ENCODE measurements at regions not wholly inside any gene's neighbourhood (a gene's known extent, or its start where the extent isn't known, plus 50 kb on each side); places are given as distances from the start of the nearest gene placed in this dataset.
A peak's percentile ranks its signal among the peaks of the same experiment; 100 is the strongest.
"Not testable (repeated sequence)": the region's sequence is repeated elsewhere in the genome, so short reads cannot be mapped to it uniquely, and the experiment has no call there.

DNA sequence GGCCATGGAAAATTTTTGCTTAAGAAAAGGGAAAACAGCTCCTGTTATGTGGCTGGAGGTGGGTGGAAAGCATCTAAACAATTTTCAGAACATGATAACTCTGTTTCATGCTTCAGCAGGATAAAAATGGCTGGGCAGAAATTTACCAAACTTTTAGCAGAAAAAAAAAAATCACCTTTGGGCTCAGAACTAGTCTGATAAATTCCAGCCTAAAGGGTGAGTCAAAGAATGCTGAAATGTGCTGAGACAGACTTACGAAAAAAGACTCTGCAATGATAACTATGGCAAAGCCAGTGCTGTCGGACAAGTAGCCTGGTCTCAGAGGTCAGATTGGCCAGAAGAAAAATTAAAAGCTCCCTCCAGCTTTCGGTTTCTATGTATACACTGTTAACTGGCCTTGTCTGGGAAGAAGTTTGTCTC, 123.6 kb downstream of the LRATD1 start:
- no peak for DNase-seq

DNA sequence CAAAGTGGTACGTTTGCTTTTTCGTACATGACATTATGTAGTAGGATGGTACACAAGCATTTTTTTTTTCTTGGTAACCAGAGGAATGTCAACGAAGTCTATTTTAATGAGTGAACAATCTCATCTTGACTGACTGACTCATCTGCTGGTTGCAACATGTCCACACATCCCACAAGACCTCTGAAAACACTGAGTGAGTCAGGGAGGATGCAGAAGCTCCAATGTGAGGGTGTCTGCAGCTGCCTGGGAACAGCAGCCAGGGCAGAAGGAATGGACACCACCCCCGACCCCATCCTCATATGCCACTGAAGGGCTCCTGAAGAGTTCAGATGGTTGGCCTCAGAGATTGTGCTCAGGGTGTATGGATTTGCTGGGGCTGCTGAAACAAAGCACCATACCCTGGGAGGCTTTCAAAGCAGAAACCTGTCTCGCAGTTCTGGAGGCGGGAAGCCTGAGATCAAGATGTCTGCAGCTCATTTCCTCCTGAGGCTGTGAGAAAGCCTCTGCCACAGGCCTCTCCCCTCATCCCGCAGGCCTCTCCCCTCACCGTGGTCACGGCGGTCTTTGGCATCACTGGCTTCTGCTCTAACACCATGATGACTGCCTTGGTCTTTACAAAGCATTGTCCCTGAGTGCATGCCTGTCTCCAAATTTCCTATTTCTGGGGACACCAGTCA, 124.6 kb downstream of the LRATD1 start:
- DNase-seq, result no peak

DNA sequence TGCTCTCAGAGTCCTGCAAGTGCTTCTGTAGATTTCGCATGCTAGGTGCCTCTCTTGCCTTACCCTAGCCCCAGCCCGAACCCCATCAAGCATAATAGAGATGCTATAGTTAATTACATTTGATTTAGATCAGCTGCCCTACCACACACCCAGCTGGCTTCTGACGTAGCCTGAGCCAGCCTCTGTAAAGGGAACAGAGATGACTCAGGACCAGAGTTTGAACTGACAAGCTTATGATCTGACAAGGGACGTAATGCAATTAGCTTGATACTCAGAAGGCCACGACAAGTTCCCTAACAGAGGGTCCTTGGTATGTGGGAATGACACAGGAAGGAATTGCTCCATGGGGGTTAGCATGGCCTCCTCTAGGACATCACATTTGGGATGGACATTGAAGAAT, 126.6 kb downstream of the LRATD1 start:
- no peak for DNase-seq

DNA sequence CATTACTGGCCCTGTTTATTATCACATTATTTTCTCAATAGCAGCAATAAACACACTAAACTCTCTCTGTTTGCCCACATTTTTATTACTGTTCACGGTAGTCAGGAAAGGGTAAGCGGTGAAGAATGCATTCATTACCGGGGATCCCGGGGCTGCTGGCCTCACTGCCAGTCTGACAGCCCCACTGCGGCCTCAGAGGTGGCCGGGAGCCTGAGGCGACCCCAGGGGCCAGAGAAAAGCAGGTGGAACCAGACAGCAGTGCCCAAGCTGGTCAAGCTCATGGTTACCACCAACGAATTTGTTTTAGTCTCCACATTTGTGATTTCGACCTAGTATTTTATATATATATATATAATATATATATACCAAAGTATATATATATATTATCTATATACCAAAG, 127.7 kb downstream of the LRATD1 start:
- no peak for DNase-seq

DNA sequence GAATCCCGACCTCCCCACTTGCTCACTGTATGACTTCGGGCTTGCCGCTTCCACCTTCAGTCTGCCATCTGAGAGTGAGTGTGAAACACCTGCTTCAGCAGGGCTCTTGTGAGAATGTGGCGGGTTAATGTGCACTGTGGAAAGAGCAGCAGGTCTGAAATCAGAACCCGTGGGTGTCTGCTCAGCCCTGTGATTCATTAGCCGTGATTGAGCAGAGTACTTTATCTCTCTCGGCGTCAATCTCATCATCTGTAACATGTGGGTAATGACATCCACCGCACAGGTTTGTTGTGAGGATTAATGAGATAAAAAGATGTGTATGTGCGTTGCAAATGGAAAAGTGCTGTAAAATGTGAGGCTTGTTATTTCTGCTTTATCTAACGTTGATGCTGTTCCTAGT, 128.6 kb downstream of the LRATD1 start:
- no peak for DNase-seq

DNA sequence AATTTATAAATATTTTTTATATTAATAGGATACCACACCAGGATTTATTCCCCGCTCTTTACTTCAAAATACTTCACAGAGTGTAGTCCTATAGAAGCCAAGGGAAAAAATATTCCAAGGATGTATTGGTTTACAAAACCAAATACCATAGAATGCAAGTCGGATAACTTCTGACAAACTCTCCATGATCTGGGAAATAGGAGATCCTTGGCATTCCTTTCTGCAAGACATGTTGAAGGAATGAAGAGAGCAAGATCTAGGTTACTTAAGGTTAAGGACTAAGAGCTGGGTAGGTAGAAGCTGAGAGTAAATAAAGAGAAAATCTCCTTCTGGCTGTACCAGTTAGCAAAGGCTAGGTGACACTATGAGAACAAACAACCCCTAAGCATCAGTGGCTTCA, 141.2 kb downstream of the LRATD1 start:
- DNase-seq, result no peak

DNA sequence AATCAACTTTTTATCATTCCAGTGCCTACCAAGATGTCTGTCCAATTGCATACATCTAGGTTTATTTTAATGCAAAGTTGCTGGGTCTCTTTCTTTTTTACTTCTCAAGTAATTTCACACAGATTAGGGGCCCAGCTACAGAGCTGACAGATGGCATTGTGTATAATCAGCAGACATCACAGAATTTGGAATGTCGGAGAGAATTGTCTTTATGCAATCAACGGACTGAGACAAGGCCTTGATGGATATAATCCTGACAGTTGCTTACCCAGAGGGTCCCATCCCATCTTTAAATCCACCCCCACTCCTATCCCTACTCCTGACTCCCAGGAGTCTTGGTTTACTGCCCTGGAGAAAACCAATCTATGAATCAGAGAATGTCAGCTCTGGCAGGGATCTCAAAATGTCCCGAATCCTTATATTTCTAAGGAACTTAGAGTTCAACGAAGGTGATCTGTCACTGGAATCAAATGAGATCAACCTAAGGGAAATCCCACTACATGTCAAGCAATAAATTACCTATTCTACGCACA, 142.0 kb downstream of the LRATD1 start:
- no peak for DNase-seq

DNA sequence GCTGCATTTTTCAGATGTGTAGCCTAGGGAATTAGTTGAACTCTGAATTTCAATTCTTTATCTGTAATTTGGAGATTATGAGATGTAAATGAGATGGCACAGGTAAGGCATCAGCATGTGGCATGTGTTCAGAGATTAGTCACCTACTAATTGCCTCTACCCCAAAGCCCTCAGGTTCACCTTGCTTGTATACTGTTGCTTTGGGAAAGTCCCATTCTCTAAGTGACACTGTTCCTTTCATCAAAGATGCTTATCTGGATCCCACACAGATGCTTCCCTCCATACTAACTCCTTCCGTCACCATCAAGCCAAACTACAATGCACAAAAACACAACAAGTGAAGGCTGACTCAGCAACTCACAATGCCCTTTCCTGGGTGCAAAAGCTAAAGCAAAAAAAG, 143.7 kb downstream of the LRATD1 start:
- no peak for DNase-seq

DNA sequence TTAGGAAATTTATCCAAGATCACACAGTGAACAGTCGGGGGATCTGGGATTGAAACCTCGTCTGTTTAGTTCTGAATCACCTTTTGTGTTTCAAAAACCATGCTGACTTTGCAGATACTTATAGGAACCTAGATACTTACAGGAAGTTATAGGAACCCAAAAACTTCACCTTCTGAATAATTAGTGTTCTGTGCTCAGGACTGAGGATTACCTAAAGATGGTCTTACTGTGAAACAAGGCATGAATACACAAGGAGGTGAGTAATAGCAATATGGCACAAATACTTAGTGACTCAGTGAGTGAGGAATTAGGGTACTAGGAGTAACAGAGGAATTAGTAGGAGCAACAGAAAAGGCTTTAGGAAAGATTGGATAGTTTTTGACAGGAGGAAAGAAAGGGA, 145.5 kb downstream of the LRATD1 start:
- DNase-seq, result no peak

DNA sequence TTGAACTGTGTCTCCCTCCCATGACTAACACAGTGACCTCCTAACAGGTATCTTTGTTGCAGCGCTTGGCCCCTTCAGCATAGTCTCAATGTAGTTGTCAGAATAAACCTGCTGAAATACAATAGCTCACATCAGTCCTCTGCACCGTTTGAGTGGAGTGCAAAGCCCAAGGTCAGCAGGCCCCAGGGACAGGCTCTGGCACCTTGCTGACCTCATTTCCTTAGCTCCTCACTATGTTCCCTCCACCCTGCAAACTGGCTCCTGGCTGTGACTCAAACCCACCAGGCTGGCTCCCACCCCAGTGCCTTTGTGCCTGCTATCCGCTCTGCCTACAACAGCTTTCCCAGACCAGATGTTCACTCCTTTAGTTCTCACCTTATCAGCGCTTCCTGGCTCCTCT, 146.7 kb downstream of the LRATD1 start:
- DNase-seq, result no peak

DNA sequence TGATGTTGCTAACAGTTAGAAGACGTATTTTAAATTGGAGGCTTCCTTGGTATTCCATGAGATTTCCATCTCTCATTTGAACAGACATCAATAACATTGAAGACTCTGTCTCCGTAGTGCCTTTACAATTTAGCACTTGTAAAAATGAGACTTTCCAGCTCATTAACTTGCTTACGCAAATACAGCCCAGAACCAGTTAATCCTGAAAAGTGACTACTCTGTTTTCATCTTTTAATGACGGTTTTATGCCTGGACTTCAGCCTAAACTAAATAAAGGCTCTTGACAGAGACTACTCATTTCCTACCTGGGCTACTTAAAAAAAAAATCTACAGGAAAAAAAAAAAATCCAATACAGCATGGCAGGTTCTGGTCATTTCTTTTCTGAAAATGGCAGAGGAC, 148.6 kb downstream of the LRATD1 start:
- DNase-seq, result peak in 1 of 2 experiments; percentile 14

DNA sequence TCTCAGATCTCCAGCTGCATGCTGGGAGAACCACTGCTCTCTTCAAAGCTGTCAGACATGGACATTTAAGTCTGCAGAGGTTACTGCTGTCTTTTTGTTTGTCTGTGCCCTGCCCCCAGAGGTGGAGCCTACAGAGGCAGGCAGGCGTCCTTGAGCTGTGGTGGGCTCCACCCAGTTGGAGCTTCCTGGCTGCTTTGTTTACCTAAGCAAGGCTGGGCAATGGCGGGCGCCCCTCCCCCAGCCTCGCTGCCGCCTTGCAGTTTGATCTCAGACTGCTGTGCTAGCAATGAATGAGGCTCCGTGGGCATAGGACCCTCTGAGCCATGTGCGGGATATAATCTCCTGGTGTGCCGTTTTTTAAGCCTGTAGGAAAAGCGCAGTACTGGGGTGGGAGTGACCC, 156.3 kb downstream of the LRATD1 start:
- DNase-seq, result not testable (repeated sequence)

DNA sequence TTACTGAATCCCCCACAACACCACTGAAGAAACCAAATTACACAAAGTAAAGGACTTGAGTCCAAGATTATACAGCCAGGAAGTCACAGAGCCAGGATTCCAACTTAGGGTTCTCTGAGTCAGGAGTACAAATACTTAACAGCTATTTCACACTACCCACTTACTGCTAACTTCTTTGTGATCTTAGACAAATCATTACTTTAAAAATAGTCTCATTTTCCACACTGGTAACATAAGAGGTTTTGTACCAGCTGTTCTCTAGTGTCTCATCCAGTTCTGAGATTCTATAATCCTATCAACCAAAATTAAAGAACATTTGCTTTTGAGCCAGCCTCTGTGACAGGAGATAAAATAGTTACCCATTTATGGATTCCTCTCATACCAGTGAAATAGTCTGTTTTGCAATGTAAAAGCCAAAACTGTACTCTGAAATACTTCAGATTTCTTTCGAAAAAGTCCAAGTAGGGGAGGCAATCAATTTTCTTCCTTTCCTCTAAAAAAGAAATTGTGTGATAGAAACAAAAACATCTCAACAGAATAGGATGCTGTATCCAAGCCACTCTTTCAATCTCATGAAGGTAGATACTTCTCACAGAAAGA, 157.6 kb downstream of the LRATD1 start:
- DNase-seq, result no peak

DNA sequence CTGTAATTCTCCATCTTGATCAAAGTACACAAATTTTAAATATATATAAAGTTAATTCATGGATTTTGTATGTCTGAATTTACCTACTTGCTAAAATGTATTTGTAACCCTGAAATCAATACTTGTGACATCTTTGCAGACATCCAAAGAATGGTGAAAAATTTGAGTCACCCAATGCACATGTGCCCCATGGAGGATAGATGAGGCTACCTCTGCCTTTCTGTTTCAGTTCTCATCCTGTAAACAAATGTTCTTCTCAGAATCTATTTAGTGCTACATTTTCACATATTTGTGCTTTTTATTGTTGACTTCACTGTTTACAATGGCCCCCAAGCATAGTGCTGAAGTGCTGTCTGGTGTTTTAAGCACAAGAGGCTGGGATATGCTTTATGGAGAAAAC, 171.5 kb downstream of the LRATD1 start:
- no peak for DNase-seq

DNA sequence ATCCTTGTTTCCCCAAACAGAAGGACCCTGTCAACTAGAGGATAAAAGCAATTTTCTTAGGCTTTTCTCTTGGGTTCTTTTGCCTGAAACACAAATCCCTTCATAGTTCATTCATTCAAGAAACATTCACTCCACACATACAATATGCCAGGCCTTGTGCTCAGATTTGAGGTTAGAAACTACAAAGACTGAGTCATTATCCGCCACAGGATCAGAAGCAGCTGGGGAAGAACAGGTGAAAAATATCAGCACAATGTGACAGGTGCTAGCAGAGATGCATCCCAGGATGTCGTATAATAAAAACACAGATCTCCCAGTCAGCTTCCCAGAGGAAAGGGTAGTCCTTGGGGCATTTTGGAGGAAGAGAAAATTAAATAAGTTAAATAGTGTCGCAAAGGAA, 172.4 kb downstream of the LRATD1 start:
- DNase-seq, result no peak

DNA sequence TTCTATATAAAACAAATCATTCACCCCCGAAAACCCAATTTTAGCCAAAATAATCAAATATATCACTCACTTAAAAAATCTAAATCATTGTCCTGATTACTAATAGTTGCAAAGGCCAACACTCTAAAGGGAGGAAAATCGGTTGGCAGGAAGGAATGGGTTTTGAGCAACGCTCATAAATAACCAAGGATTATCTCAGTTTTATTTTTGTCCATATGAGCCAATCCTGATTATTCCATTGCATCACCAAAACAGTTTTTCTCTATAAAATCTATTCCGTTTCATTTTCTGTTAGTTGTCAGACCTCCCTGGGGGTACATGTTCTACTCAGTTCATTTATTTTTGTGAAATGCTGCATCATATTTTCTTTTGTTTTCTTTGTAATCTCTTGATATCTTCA, 174.1 kb downstream of the LRATD1 start:
- DNase-seq, result no peak

DNA sequence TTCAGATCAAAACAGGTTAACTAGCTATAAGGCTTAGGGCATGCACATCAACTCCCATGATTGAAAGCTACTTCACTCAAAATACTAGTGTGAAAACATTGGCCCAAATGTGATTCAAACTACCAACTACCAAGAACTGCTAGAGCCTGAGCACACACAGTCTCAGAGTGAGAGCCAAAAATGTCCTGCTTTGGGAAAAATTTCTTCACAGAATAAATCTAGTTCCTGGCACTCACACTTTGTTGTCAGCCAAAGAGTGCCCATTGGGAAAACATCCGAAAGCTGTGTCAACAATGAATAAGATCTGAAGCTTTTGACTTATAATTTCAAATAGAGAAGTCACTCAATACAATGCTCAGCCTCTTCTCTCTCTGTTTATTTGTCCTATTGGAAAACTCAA, 182.7 kb downstream of the LRATD1 start:
- no peak for DNase-seq

DNA sequence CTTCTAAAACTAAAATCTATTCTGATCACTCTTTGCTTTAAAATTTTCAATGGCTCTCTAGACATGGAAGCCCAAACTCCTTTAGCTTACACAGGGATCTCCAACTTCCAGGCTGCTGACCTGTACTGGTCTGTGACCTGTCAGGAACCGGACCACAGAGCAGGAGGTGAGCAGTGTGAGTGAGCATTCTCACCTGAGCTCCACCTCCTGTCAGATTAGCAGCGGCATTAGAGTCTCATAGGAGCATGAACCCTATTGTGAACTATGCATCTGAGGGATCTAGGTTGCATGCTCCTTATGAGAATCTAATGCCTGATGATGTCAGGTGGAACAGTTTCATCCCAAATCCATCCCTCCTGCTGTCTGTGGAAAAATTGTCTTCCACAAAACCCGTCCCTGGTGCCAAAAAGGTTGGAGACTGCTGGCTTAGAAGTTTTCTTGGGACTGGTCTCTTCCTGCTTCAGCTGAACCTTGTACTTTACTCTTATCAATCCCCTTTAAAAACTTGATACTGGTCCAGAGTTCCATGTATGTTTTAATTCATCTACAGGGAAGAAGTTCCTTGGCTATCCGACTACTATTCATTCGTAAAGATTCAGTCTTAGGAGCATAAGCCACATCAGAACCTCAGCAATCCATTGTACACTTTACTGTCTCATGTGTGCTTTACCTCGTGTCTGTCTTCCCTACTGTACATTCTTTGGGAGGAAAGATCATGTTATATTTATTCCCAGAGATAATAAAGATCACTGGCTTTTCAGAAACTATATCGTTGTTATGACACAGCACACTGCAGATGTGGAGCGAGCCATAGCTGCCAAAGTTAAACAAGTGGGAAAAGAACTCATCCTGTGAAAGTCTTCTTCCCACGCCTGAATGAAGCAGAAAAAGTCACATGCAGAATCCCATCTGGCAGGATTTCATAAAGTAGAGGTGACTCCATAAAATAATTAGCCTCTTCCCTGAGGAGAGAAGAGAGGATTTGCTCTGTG, 183.8 kb downstream of the LRATD1 start:
- DNase-seq, result no peak

DNA sequence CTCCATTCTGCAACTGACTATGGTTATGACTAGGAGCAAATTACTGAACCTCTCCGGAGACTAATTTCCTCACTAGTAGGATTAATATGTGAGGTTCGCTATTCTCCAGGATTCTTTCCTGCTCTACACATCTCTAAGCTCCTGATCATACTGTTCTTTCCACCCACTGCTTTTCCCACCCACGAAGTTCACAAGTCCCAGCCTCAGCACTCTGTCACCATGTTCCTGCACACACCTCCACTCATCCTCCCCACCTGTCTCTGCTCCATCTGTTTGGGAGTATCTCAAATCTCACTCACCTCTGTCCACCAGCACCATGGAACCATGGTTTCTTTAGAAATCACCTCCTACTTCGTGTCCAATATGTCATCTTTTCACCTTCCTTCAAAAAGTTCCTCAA, 185.3 kb downstream of the LRATD1 start:
- no peak for DNase-seq

DNA sequence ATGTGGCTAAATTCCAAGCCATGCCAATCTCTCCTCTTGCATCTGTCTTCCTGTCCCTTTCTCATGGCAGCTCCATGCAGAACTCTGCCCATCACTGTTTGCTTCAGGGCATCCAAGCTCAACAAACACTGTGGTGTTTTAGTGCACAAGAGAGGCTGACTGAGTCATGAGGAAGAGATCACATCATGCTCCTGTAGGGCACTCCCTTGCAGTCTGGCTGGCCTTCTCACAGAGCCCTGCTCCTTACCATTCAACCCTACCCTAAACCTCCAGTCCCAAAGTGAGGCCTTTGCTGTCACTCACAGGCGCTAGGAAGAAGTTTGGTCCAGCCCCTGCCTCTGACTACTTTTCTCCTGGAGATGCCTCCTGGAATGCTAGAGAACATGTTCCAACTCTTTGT, 194.0 kb downstream of the LRATD1 start:
- DNase-seq, result no peak

DNA sequence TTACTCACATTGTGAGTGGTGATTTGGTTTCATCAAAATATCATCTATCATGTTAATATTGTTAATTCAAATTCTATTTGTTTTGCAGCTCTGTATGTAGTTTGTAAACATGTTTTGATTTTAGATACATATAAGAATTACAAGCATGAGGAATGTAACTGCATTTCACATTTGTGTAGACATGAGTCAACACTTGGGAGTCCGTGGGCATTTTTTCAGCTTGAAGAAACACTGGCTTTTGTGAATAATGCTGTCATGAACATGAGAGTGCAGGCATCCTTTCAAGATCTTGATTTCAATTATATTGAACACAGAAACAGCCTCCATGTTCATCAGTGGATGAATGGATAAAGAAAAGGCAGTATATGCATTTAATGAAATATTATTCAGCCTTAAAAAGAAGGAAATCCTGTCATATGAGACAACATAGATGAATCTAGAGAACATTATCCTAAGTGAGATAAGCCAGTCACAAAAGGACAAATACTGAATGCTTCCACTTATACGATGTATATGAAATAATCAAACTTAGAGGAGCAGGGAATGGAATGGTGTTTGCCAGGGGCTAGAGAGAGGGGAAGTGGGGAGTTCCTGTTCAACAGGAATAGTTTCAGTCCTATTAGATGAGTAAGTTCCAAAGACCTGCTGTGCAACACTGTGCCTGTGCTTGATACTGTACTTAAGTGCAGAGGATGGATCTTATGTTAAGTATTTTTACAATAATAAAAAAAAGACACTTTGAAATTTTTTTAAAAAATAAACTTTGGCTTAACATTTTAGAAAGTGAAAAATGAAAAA, 194.9 kb downstream of the LRATD1 start:
- no peak for DNase-seq

DNA sequence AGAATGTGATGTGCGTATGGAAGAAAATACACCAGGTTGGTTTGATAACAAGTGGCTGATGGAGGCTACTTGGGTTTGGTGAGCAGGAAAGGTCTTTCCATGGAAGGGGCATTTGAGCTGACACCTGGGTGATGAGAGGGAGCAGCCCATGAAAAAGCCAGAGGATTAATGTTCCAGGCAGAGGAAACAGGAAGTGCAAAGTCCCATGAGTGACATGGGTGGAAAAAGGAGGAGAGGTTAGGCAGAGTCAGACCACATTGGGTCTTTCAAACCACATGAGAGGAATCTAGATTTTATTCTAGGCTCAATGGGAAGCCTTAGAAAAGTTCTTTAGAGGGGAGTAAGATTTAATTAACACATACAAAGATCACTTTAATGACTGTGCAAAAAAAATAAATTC, 195.7 kb downstream of the LRATD1 start:
- DNase-seq, result no peak

DNA sequence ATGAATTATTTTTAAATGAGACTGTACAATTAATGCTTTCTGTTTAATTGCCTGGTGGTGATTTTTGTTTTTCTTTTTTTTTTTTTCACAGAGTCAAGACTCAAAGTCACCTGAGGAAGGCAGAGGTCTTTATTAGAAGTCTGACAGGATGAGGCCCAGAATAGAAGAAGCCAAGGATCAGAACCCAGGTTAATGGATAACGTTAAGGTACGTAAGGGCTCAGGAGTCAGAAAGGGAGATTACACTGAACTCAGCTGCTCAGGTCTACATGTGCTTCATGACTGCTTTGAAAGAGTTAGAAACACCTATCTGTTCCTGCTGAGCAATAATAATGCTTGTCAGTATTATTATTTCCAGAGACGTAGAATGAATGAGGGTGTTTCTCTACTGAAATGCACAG, 196.5 kb downstream of the LRATD1 start:
- no peak for DNase-seq
